ENCODE measurements at regions not wholly inside any gene's neighbourhood (a gene's known extent, or its start where the extent isn't known, plus 50 kb on each side); places are given as distances from the start of the nearest gene placed in this dataset.

GRCh38 chr5:18829539-18829938, 1158.5 kb downstream of the CDH18 start:
- DNase-seq = no peak

- no peak for DNase-seq
Measured at GRCh38 chr5:18850216-18850615, 1137.8 kb downstream of the CDH18 start.

GRCh38 chr5:18872978-18873377, 1115.0 kb downstream of the CDH18 start:
- no peak for DNase-seq

GRCh38 chr5:18876565-18876964, 1111.4 kb downstream of the CDH18 start:
- DNase-seq = no peak

GRCh38 chr5:18881615-18882014, 1106.4 kb downstream of the CDH18 start:
- no peak for DNase-seq

GRCh38 chr5:18882154-18882553, 1105.8 kb downstream of the CDH18 start:
- no peak for DNase-seq

- no peak for DNase-seq
Measured at GRCh38 chr5:18888821-18889220, 1099.2 kb downstream of the CDH18 start.

- DNase-seq = no peak
Measured at GRCh38 chr5:18900644-18901043, 1087.4 kb downstream of the CDH18 start.

GRCh38 chr5:18920966-18921365, 1067.0 kb downstream of the CDH18 start:
- no peak for DNase-seq

GRCh38 chr5:18932081-18932480, 1055.9 kb downstream of the CDH18 start:
- no peak for DNase-seq

- no peak for DNase-seq
Measured at GRCh38 chr5:18944771-18945170, 1043.2 kb downstream of the CDH18 start.

GRCh38 chr5:18954239-18954638, 1033.8 kb downstream of the CDH18 start:
- no peak for DNase-seq

- no peak for DNase-seq
Measured at GRCh38 chr5:18959535-18959934, 1028.5 kb downstream of the CDH18 start.

GRCh38 chr5:18961234-18961633, 1026.8 kb downstream of the CDH18 start:
- DNase-seq = no peak

GRCh38 chr5:18965893-18966292, 1022.1 kb downstream of the CDH18 start:
- no peak for DNase-seq

GRCh38 chr5:18967637-18968036, 1020.4 kb downstream of the CDH18 start:
- no peak for DNase-seq

GRCh38 chr5:18968966-18969365, 1019.0 kb downstream of the CDH18 start:
- DNase-seq = no peak

GRCh38 chr5:18970000-18970399, 1018.0 kb downstream of the CDH18 start:
- no peak for DNase-seq

GRCh38 chr5:18972177-18972576, 1015.8 kb downstream of the CDH18 start:
- DNase-seq = no peak

- no peak for DNase-seq
Measured at GRCh38 chr5:18975624-18976023, 1012.4 kb downstream of the CDH18 start.

- DNase-seq = no peak
Measured at GRCh38 chr5:18977880-18978279, 1010.1 kb downstream of the CDH18 start.

GRCh38 chr5:18984559-18985080, 1003.4 kb downstream of the CDH18 start:
- DNase-seq = no peak

GRCh38 chr5:18985171-18985758, 1002.7 kb downstream of the CDH18 start:
- no peak for DNase-seq

- no peak for DNase-seq
Measured at GRCh38 chr5:18987101-18987500, 1000.9 kb downstream of the CDH18 start.

- no peak for DNase-seq
Measured at GRCh38 chr5:18990852-18991251, 997.1 kb downstream of the CDH18 start.

Data from inflammatory macrophage treated with lipopolysaccharide for 4 hours (primary cell).